ENCODE measurements at regions not wholly inside any gene's neighbourhood (a gene's known extent, or its start where the extent isn't known, plus 50 kb on each side); places are given as distances from the start of the nearest gene placed in this dataset.

DNA sequence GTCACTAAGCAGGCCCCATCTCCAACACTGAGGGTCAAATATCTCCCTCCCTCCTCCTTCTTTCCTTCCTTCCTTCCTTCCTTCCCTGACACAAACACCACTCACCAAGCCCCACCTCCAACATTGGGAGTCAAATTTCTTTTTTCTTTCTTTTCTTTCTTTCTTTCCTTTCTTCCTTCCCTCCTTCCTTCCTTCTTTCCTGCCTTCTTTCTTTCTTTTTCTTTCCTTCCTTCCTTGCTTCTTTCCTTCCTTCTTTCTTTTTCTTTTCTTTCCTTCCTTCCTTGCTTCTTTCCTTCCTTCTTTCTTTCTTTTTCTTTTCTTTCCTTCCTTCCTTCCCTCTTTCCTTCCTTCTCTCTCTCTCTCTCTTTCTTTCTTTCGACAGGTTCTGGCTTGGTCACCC, 79.2 kb upstream of the ETS2 start:
- no peaks in the 10 kb centered on the region for H3K36me3 ChIP-seq (ENCODE audit: control insufficient read depth, low read depth, low read length)
- peaks cover 7% of the 10 kb centered on the region for H3K4me1 ChIP-seq (ENCODE audit: control insufficient read depth, low read depth, low read length)
- no peaks in the 10 kb centered on the region for H3K9me3 ChIP-seq (ENCODE audit: control insufficient read depth, low read depth, low read length)
- no peaks in the 10 kb centered on the region for H3K27me3 ChIP-seq (ENCODE audit: control insufficient read depth, insufficient read depth, low read length)
- no peak overlapping the region for H3K27ac ChIP-seq (ENCODE audit: low read length)
- no peak overlapping the region for H3K9ac ChIP-seq (ENCODE audit: low read length)
- no peak overlapping the region for H3K4me3 ChIP-seq (ENCODE audit: low read length)

DNA sequence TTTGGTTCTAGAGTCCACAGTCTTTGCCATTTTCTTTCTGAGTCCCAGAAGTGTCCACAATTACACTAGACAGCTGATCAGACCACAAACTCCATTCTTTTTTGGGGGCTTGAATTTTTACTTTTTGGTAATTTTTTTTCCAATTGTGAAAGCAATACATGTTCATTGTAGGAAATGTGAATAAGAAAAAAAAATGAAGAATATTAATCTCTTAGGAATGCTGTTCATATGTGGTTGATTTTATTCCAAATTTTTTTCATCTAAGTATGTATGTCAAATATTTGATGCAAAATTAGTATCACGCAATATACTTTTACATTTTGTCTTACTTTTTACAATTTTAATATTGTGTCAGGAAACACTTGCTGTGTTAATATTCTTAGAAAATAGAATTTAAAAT, 76.4 kb upstream of the ETS2 start:
- no peak overlapping the region for H3K9ac ChIP-seq (ENCODE audit: low read length)

DNA sequence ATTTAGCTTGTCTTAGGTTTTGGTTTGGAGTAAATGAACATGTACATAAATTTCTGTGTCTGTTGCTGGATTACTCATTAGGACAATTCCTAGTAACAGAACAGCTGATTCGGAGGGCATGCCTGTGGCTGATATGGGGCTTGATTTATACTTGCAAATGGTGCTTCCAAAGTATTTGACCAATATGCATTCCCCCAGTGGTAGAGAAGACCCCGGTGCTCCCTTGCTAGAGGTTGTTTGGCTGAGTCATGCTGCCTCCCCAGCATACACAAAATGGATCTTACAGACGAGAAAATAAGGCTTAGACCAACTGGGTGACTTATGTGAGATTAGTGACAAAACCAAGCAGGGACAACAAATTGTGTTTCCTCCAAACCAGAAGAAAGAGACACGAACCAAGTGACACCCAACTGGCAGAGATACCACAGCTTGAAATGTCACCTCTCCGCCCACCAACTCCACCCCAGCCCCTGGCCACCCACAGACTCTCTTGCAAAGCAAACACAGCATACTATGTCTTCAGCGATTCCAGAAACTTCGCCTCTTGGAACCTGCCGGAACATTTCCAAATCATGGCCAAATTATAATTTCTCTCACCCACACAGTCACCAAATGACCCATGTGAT, 75.9 kb upstream of the ETS2 start:
- H3K4me3 ChIP-seq (ENCODE audit: low read length), result no peak overlapping the region
- H3K4me1 ChIP-seq (ENCODE audit: control insufficient read depth, low read depth, low read length), result peaks cover 15% of the 10 kb centered on the region
- H3K9me3 ChIP-seq (ENCODE audit: control insufficient read depth, low read depth, low read length), result no peaks in the 10 kb centered on the region
- no peaks in the 10 kb centered on the region for H3K36me3 ChIP-seq (ENCODE audit: control insufficient read depth, low read depth, low read length)
- H3K9ac ChIP-seq (ENCODE audit: low read length), result no peak overlapping the region
- H3K27me3 ChIP-seq (ENCODE audit: control insufficient read depth, insufficient read depth, low read length), result no peaks in the 10 kb centered on the region
- H3K27ac ChIP-seq (ENCODE audit: low read length), result no peak overlapping the region

More for the DNA sequence above, 76.4 kb upstream of the ETS2 start:
- Histone ChIP-seq H3K36me3 (ENCODE audit: control insufficient read depth, low read depth, low read length) (no peaks in the 10 kb centered on the region), H3K4me1 (ENCODE audit: control insufficient read depth, low read depth, low read length) (peaks cover 9% of the 10 kb centered on the region), H3K27ac (ENCODE audit: low read length) (no peak overlapping the region), H3K4me3 (ENCODE audit: low read length) (no peak overlapping the region), H3K9me3 (ENCODE audit: control insufficient read depth, low read depth, low read length) (no peaks in the 10 kb centered on the region), H3K27me3 (ENCODE audit: control insufficient read depth, insufficient read depth, low read length) (no peaks in the 10 kb centered on the region)

DNA sequence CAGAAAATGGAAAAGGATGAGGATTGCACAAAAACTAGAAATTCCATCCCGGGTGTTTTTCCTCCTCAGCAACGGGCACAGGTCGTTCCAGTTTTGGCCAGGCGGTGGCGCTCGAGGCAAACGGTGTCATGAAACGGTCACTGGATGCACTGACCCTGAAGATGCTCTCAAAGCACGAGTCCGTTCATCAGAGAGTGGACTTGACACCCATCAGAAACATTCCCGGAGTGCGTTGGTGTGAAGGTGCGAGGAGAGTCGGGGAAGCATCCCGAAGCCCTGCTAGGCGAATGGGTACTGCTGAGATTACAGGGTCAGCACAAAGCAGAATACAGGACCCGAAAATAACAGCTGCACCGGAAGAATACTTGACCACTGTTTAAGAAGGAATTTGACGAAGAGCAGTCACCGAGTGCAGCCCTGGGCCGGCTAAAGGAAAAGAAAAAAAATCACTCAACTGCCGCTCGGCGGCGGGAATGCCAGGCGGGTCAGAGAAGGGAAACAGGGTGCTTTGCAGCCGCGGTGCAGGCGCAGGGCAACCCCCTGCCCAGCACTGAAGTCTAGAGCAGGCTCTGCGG, 71.7 kb upstream of the ETS2 start:
- H3K9ac ChIP-seq (ENCODE audit: low read length), result peak overlapping the region; percentile 2
- no peaks in the 10 kb centered on the region for H3K9me3 ChIP-seq (ENCODE audit: control insufficient read depth, low read depth, low read length)
- no peaks in the 10 kb centered on the region for H3K27me3 ChIP-seq (ENCODE audit: control insufficient read depth, insufficient read depth, low read length)
- H3K4me3 ChIP-seq (ENCODE audit: low read length), result peak overlapping the region; percentile 36
- H3K4me1 ChIP-seq (ENCODE audit: control insufficient read depth, low read depth, low read length), result peaks cover 19% of the 10 kb centered on the region
- no peaks in the 10 kb centered on the region for H3K36me3 ChIP-seq (ENCODE audit: control insufficient read depth, low read depth, low read length)
- no peak overlapping the region for H3K27ac ChIP-seq (ENCODE audit: low read length)

DNA sequence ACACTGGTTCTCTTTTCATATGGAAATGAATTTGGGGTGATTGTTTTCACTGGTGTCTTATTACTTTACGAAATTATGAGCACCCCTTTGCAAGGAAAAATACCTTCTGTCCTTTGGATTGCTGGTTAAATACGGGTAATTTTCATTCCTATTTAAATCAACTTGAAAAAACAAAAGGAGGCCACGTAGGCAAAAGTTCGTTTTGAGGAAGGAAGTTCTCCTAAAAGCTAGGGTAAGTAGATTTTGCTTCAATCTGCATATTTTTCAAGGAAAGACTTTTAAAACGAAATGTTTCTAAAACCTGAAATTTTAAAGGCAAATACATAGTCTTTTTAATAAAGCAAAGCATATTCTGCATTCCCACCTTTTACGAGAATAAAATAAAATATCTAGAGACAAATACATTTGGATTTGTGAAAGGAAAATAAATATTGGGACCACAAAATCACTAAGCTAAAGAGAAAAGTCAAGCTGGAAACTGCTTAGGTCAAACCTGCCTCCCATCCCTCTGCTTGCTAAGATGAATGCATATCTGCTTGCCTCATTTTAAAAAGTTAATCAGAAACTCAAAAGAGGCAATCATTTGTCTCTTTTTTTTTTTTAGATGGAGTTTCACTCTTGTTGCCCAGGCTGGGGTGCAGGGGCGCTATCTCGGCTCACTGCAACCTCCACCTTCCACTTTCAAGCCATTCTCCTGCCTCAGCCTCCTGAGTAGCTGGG, 70.9 kb upstream of the ETS2 start:
- Histone ChIP-seq H3K36me3 (ENCODE audit: control insufficient read depth, low read depth, low read length) (no peaks in the 10 kb centered on the region), H3K27me3 (ENCODE audit: control insufficient read depth, insufficient read depth, low read length) (no peaks in the 10 kb centered on the region), H3K9me3 (ENCODE audit: control insufficient read depth, low read depth, low read length) (no peaks in the 10 kb centered on the region), H3K27ac (ENCODE audit: low read length) (no peak overlapping the region), H3K4me1 (ENCODE audit: control insufficient read depth, low read depth, low read length) (peaks cover 16% of the 10 kb centered on the region), H3K4me3 (ENCODE audit: low read length) (peak overlapping the region; percentile 36), H3K9ac (ENCODE audit: low read length) (peak overlapping the region; percentile 2)

DNA sequence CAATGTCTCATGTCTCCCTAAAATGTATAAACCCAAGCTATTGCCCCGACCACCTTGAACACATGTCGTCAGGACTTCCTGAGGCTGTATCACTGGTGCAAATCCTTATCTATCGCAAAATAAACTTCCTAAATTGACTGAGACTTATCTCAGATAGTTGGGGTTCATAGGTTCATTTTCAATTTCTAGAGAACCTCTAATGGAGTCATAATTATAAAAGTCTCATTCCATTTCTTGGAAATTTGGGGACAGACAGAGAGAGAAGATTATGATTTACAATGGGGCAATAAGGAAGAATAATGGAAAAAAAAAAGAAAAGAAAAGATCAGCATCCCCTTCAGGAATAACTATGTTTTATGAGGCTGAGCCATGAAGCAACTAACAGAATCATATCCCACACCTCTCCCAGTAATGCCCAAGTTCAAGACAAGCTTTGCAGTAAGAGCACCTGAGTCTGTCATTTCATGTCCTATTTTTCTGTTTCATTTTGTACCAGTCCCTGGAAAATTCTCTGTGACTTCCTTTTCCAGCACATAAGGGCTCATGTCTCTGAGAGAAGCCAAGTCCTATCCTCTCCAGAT, 70.0 kb upstream of the ETS2 start:
- H3K9ac ChIP-seq (ENCODE audit: low read length), result no peak overlapping the region
- no peak overlapping the region for H3K27ac ChIP-seq (ENCODE audit: low read length)
- H3K9me3 ChIP-seq (ENCODE audit: control insufficient read depth, low read depth, low read length), result no peaks in the 10 kb centered on the region

DNA sequence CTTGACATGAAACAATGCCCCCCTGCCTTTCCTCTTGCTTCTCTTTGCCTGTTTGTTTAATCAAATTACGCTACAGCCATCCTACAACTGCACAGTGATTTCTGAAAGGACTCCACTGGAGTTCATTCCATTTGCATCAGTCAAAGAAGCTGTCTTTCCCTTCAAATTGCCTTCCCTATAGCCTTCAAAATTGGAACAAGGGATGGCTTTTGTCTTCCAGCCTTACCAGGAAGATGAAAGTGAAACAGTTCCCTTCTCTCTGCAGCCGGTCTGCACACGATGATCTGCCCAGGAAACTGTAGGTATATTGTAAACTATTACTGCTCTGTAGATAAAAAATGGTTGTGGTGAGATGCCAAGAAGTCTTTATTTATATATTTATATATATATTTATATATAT, 65.6 kb upstream of the ETS2 start:
- Histone ChIP-seq H3K9ac (ENCODE audit: low read length) (no peak overlapping the region), H3K27me3 (ENCODE audit: control insufficient read depth, insufficient read depth, low read length) (no peaks in the 10 kb centered on the region), H3K4me1 (ENCODE audit: control insufficient read depth, low read depth, low read length) (peaks cover 1% of the 10 kb centered on the region), H3K36me3 (ENCODE audit: control insufficient read depth, low read depth, low read length) (no peaks in the 10 kb centered on the region), H3K4me3 (ENCODE audit: low read length) (no peak overlapping the region), H3K27ac (ENCODE audit: low read length) (no peak overlapping the region), H3K9me3 (ENCODE audit: control insufficient read depth, low read depth, low read length) (no peaks in the 10 kb centered on the region)

More for the DNA sequence above, 70.0 kb upstream of the ETS2 start:
- H3K27me3 ChIP-seq (ENCODE audit: control insufficient read depth, insufficient read depth, low read length), result no peaks in the 10 kb centered on the region
- H3K4me3 ChIP-seq (ENCODE audit: low read length), result no peak overlapping the region
- H3K4me1 ChIP-seq (ENCODE audit: control insufficient read depth, low read depth, low read length), result peaks cover 13% of the 10 kb centered on the region
- H3K36me3 ChIP-seq (ENCODE audit: control insufficient read depth, low read depth, low read length), result no peaks in the 10 kb centered on the region

DNA sequence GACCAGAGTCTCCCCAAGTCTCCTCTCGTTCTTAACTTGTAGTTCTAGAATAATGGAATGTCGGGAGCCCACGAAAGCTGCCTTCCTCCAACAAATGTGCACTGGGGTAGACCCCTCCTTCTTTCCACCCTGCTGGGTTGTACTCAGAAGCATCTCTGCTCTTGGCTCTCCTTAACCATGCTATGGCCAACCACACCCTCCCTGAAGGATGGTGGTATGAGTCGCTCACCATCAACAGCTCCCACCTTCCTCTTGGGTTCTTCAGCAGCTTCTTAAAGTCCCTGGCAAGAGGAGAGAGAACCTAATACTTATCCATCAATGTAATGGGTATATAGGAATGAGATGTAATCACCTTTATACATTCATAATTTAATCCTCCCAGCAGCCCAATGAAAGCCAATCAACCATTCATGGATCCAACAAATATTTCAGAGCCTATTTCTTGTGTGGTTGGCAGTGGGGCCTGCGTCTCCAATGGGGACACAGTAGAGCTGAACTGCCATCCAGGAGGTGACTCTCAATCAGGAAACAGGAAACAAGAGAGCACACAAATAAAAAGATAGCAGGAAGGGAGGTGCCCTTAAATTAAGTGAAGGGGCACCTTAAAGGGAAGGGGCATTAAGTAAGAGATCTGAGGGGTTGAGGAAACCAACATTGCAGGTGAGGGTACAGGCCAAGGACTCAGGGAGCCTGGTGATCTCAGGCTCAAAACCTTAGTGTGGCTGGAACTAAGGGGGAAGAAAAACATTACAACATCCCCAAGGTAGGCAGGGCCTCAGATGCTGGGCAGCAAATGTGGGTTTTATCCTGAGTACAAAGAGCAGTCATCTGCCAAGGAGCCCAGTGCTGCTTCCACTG, 64.4 kb upstream of the ETS2 start:
- no peak overlapping the region for H3K27ac ChIP-seq (ENCODE audit: low read length)
- H3K4me1 ChIP-seq (ENCODE audit: control insufficient read depth, low read depth, low read length), result no peaks in the 10 kb centered on the region
- H3K9ac ChIP-seq (ENCODE audit: low read length), result no peak overlapping the region
- H3K36me3 ChIP-seq (ENCODE audit: control insufficient read depth, low read depth, low read length), result no peaks in the 10 kb centered on the region
- no peak overlapping the region for H3K4me3 ChIP-seq (ENCODE audit: low read length)
- H3K9me3 ChIP-seq (ENCODE audit: control insufficient read depth, low read depth, low read length), result no peaks in the 10 kb centered on the region
- H3K27me3 ChIP-seq (ENCODE audit: control insufficient read depth, insufficient read depth, low read length), result no peaks in the 10 kb centered on the region

DNA sequence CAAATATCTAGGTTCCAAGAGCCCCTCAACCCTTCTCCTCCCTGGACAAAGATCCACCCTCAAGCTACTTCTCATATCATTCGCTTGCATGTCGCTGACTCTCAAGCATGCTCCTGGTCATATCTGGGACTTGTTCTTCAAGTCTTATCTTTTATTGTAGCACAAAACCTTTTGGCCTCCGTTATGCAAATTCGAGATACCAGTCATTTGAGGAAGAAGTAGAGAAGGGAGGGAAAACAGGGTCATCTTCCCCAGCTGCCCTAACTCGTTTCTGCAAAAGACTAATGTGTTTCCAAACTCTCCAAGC, 63.8 kb upstream of the ETS2 start:
- H3K36me3 ChIP-seq (ENCODE audit: control insufficient read depth, low read depth, low read length), result no peaks in the 10 kb centered on the region
- H3K4me3 ChIP-seq (ENCODE audit: low read length), result no peak overlapping the region
- H3K27ac ChIP-seq (ENCODE audit: low read length), result no peak overlapping the region
- no peaks in the 10 kb centered on the region for H3K27me3 ChIP-seq (ENCODE audit: control insufficient read depth, insufficient read depth, low read length)
- no peaks in the 10 kb centered on the region for H3K9me3 ChIP-seq (ENCODE audit: control insufficient read depth, low read depth, low read length)
- no peak overlapping the region for H3K9ac ChIP-seq (ENCODE audit: low read length)
- no peaks in the 10 kb centered on the region for H3K4me1 ChIP-seq (ENCODE audit: control insufficient read depth, low read depth, low read length)

DNA sequence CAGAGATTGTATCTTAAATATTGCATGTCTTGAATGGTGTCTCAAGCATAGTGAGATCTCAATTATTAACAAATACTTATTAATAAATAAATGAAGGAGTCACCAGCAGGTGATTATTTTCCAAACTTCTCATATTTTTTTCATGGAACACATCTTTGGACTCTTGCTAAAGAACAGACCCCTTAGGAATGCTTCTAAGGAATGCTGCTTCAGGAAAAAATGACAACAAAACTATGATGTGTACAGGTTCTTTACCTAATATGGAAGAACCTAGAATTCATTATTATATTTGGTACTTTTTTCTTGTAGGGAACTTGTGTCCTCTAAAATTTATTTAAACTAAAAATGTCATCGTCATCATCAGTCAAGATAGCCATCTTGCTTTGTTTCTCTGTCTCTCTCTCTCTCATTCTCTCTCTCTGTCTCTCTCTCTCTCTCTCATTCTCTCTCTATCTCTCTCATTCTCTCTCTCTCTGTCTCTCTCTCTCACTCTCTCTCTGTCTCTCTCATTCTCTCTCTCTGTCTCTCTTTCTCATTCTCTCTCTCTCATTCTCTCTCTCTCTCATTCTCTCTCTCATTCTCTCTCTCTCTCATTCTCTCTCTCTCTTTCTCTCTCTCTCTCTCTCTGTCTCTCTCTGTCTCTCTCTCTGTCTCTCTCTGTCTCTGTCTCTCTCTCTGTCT, 63.0 kb upstream of the ETS2 start:
- H3K27ac ChIP-seq (ENCODE audit: low read length), result no peak overlapping the region
- H3K9me3 ChIP-seq (ENCODE audit: control insufficient read depth, low read depth, low read length), result no peaks in the 10 kb centered on the region
- no peaks in the 10 kb centered on the region for H3K36me3 ChIP-seq (ENCODE audit: control insufficient read depth, low read depth, low read length)
- H3K4me1 ChIP-seq (ENCODE audit: control insufficient read depth, low read depth, low read length), result no peaks in the 10 kb centered on the region
- H3K4me3 ChIP-seq (ENCODE audit: low read length), result no peak overlapping the region
- H3K27me3 ChIP-seq (ENCODE audit: control insufficient read depth, insufficient read depth, low read length), result no peaks in the 10 kb centered on the region
- H3K9ac ChIP-seq (ENCODE audit: low read length), result no peak overlapping the region

Measured in iPS-18a (cell line).